GM21447 (cell line): ENCODE measurements at regions not wholly inside any gene's neighbourhood (a gene's known extent, or its start where the extent isn't known, plus 50 kb on each side); places are given as distances from the start of the nearest gene placed in this dataset.
"Not testable (repeated sequence)": the region's sequence is repeated elsewhere in the genome, so short reads cannot be mapped to it uniquely, and the experiment has no call there.

Experiments
- ATAC-seq: cut with Tn5 transposase; IDR thresholded peaks from one replicate; pipeline ENCODE4 v1.9.1; 2021; ENCODE audit not compliant: unreplicated experiment

DNA sequence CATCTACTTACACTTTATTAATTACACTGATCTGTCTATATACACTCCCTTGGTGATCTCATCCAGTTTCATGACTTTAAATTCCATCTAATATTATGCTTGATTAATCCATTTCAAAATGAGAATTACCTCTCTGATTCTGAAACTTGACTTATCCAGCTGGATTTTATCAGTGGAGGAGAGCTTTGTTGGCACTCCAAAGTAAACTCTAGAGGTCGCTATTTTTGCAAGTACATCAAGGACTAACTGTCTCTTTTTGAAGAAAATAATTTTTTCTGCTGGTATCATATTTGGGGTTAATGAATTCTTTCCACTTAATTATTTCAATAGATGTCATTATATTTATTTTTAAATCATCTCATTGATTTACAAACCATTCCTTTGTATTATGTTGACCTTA, 630.3 kb upstream of the MAN1A1 start:
- no peak for ATAC-seq

DNA sequence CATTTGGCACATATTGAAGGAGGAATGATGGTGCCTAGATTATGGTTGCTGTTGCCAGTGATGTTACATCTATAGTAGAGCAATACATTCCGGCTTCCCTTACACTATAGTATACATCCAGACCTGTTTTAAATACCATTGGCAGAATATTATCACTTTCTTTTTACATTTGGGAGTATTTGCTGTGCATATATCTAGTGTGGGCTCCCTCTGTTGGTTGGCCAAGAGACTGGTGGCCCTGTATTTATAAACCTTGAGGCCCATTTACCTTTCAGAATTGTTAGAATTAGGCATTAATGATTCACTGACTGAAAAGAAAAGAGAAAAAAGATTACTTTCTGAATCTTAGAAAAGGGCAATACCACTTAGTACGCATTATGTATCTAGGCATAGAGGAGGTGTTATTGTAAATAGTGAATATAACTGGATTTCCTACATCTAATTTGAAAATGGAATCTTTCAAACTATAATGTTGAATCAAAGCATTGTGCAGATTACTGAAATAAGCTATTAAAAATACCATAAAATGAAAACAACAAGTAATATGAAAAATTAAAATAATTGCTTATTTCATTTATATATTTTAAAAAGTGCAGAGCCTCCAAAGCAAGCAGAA, 628.8 kb upstream of the MAN1A1 start:
- no peak for ATAC-seq

DNA sequence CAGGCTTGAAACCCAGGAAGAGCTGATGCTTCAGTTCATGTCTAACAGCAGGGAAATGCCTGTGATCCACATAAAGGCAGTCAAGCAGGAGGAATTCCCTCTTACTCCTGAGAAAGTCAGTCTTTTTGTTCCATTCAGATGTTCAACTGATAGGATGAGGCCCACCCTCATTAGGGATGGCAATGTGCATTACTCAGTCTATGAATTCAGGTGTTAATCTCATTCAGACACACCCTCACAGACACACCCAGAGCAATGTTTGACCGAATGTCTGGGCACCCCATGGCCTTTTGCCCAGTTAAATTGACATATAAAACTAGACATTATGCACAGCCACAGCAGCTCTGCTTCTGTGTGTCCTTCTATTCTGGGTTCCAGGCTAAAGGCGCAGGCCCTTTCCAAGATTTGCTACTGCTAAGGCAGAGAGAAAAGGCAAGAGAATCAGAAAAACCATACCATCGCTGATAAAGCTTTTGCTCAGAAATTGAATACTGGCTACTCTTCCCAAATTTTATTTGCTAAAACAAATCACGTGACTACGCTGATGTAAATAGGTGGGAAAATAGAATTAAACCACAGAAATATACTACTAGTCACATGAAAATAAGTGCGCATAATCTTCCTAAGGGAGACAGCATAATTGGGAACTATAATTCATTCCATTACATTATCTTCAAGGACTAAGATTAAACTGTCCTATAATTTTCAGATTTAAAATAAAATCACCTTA, 625.0 kb upstream of the MAN1A1 start:
- no peak for ATAC-seq

DNA sequence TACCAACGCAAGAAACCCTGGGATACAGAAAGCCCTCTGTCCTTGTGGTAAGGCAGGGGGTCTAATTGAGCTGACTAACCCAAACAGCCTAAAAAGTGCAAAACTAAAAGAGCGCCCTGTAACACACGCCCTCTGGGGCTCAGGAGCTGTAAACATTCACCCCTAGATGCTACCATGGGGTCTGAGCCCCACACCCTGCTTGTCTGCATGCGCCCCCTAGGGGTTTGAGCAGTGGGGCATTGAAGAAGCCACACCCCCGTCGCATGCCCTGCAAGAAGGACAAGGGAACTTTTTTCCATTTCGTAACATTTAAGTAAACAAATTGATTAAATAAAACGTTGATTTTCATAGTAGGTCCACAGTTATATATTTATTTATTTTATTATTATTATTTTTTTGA, 616.9 kb upstream of the MAN1A1 start:
- ATAC-seq: no peak

DNA sequence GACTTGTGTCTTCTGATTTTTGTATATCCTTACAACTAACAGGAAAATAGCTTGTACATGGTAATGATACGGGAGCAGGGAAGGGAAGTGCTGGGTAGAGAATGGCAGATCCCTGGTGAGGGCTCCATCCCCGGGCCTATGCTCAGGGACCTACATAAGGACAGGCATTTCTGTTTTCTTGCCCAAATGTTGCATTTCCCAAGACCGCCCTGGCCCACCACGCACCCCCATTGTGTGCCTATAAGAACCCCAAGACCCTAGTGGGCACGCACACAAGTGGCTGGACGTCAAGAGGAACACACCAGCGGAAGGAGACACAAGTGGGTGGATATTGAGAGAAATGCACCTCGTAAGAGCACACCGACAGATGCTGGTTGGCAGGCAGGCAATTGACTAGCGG, 616.3 kb upstream of the MAN1A1 start:
- ATAC-seq: no peak

DNA sequence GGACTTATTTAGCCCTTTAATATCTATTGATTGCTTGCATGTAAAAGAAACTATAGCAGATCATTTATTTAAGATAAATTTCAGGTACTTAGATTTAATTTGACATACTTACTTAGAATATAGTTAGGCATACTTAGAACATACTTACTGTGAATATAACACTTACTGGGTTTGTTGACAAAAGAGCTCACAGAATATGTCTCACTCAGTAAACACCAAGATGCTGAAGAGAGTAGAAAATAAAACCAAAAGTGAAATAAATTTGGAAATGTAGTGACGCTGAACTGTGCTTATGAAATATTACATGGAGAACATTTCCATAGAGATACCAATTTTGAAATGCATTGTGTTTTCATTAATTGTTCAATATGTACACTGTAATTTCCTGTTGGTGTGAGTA, 615.4 kb upstream of the MAN1A1 start:
- ATAC-seq: no peak

DNA sequence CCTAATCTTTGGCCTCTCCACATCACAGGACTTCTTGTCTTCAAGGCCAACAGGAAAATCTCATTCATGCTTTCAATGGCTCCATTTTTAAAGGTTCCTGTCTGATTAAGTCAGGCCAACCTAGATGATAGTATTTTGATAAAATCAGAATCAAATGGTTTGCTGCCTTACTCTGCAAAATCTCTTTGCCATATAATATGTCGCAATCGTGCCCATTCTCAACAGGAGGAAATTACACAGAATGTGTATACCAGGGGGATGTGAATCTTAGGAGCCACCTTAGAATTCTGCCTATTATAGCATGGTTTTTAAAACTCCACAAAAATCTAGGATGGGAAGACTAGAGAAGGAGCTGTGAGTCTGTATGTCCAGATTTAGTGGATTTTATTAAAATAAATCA, 612.9 kb upstream of the MAN1A1 start:
- ATAC-seq: no peak

DNA sequence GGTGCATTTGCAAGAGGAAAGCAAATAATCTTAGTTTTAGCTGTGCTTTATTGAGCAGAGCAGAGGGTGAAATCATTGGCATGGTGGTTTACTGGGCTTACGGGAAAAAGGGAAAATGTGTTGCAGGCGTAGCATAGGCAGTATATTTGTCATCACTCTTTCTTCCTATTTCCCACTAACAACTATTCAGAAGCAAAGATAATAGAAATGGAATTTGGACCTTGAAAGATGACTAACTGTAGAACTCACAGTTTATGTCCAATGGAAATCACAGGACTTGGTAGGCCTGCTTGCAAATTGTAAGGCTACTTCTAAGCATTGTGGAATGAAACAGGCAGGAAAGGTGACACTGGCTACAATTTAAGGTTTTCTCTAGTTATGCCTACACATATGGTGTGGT, 611.9 kb upstream of the MAN1A1 start:
- no peak for ATAC-seq

DNA sequence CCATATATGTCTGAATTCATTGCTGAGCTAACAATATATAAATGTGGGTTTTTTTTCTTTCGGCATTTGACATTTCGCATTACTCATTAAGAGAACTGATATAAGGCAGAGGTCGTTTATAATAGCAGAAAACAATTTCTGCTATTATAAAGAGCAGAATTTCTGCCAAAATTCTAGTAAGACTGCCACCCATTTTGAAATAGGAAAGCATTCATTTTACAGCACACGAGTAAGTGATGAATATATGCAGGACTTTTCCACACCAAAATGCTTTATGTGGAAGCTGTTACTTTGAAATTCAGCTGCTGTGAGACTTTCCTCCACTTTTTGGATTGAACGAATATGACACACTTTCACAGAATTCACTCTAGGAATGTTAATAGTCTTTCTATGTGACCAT, 610.9 kb upstream of the MAN1A1 start:
- ATAC-seq: no peak

DNA sequence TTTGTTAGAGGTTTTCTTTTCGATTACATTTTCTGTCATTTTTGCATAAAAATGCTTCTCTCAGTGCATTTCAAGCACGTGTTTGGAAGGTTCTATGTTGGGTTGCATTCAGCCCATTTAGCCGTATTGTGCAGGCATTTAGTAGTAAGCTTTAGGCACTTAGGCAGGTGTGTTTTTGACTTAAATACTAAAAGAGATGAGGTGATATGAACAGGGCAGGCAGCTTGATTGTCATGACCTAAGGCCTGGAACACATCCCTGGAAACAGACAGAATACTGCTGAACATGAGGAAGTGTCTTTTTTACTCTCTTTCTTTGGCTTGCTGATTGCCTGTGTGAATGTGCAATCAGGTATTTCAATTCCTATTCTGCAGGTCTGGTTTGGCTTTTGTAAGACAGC, 610.5 kb upstream of the MAN1A1 start:
- ATAC-seq: no peak

DNA sequence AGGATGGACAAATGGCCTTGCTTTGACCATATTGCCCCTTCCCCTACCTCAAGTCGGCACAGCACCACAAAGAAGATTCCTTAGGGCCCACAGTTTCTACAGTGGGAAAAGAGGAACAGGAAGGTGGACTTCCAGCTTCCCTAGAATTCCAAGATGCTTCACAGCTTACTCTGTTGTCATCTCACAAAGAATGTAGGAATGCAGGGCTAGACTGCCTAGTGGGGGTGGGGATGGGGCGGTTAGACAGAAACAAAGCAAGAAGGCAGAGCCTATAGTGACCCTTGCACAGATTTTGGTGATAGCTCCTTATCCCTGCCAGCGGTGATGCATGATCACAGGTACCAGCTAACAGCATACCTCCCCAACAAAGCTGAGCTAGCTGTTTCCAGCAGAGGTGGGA, 607.6 kb upstream of the MAN1A1 start:
- ATAC-seq: no peak

DNA sequence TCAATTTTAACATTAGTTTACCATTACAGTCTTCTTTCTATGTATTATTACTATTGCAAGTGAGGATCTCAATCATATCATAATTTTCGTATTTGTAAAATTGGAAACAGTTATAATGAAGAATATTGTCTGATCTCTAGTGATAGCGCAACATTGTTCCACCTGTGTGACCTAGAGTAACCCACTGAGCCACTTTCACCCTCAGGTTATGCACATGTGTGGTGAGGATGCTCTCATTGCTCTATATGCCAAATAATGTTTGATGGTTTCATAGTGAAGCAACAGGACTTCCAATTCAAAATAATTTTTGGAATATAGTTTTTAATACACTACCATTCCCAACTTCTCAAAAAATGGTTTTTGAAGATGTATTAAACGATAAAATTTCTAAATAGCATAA, 603.1 kb upstream of the MAN1A1 start:
- no peak for ATAC-seq

DNA sequence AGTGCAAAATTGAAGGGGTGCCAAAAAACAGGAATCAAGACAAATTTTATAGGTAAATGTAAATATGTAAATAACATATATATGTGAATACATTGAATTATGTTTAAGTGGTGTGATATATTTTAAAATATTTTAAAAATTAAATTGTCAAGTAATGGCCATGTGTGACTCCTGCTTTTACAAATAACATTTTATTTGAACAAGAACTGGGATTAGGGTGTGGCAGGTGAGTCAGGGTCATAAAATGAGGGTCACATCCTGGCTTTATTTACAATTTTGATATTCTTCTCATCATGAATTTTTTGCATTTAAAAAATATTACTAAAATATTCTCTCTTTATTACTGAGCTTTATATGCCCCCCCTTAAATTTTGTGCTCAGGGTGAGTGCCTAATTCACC, 601.1 kb upstream of the MAN1A1 start:
- ATAC-seq: no peak

DNA sequence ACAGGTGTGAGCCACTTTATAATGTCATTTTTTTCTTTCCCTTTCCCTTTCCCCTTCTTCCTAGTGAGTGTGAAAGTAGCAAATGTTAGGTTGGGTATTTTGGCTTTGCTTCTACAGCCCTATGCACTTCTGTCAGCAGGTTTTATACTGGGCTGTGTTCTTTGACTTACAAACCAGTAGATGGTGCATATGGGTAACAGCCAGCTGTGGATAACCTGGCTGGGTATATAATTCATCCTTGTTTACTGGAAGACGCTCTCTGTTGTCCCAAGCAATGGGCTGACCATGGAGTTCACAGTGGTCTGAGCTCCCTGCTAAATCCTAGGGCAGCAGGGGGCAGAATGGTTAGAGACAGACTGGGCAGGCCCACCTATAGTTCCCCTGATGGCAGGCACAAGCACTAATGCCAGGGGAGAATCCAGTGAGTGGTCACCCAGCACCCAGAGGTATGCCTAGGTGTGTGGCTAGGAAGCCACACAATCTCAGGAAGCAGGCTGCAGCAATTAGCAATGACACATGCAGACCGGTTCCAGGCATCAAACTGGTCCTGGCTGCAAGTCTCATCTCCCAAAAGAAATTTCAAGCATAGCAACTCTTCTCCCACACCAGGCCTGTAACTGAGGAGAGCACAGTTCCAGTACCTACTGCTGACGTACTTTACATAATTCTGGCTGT, 592.7 kb upstream of the MAN1A1 start:
- ATAC-seq: no peak

DNA sequence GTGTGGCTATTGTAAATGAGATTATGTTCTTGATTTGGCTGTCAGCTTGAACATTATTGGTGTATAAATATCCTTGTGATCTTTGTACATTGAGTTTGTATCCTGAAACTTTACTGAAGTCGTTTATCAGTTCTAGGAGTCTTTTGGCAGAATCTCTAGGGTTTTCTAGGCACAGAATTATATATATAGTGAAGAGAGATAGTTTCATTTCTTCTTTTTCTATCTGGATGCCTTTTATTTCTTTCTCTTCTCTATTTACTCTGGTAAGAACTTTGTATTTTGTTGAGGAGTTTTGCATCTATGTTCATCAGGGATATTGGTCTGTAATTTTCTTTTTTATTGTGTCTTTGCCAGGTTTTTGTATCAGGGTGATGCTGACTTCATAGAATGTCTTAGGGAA, 589.2 kb upstream of the MAN1A1 start:
- no peak for ATAC-seq

DNA sequence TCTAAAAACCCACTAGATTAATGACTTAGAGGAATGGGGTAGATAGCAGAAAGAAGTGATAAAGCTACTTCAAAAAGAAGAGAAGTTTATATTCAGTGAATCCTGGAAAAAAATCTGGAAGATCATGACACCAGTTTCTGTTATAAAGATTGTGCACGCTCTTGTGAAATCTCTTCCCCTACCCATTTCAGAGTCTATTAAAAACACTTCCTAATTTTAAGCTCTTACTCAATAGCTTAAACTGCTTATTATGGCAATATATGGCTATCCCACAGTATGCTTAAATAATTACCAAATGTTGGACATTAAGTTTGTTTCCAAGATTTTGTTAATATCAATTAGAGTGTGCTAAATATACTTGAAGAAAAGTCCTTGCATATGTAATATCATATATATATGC, 585.3 kb upstream of the MAN1A1 start:
- ATAC-seq: no peak

DNA sequence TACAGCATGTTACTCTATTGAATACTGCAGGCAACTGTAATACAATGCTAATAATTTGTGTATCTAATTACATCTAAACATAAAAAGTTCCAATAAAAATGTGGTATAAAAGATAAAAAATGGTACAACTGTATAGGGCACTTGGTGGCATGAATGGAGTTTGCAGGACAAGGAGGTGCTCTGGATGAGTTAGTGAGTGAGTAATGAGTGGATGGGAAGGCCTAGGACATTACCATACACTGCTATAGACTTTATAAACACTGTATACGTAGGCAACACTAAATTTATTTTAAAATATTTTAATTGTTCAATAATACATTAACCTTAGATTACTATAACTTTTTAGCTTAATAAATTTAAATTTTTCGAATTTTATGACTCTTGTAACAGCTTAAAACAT, 579.6 kb upstream of the MAN1A1 start:
- ATAC-seq: no peak

DNA sequence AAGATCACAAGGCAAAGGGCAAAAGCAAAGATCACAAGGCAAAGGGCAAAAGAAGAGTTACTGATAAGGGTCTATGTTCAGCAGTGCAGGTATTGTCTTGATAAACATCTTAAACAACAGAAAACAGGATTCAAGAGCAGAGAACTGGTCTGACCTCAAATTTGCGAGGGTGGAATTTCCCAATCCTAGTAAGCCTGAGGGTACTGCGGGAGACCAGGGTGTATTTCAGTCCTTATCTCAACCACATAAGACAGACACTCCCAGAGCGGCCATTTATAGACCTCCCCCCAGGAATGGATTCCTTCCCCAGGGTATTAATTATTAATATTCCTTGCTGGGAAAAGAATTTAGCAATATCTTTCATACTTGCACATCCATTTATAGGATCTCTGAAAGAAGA, 575.3 kb upstream of the MAN1A1 start:
- ATAC-seq: not testable (repeated sequence)

DNA sequence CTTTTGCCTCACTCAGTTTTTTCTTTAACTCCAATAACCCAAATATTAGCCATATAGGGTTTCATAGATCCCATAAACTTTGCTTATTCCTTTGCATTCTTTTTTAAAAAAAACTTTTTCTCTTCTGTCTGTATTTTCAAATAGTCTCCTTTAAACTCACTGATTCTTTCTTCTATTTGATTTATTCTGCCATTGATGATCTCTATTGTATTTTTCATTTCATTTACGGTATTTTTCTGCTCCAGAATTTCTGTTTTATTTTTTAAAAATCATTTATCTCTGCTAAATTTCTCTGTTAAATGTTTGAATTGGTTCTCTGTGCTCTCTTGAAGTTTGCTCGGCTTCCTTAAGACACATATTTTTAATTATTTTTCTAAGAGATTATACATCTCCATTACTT, 573.3 kb upstream of the MAN1A1 start:
- ATAC-seq: no peak

DNA sequence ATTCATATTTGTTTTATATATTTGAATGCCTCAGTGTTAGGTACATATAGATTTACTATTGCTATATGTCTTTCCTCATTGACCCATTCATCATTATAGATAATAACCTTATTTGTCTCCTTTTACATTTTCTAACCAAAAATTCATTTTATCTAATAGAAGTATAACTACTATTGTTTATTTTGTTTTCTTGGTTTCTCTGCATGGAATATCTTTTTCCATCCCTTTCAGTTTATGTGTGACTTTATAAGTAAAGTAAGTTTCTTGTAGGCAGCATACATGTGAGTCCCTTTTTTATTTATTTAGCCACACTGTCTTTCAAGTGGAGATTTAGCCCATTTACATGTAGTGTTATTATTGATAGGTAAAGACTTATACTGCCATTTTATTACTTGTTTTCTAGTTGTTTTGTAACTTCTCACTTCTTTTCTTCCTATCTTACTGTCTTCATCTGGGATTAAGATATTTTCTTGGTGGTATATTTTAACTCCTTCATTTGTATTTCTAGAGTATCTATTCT, 572.0 kb upstream of the MAN1A1 start:
- ATAC-seq: no peak

DNA sequence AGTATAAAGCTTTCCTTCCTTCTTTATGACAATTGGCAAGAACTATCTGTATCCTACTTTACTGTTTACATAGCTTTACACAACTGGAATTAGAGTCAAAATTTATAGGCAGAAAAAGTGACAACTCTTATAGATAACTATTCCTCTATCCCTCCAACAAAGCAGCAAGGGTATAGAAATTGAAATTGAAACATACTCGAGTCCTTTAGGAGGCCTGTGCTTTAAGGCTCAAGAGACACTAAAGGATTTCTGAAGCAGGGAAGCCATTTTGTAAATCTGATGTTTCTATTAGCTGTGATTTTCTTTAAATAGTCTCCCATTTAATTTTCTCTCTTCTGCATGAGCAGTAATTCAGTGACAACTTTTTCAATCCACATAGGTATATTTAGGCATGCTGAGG, 567.6 kb upstream of the MAN1A1 start:
- no peak for ATAC-seq

DNA sequence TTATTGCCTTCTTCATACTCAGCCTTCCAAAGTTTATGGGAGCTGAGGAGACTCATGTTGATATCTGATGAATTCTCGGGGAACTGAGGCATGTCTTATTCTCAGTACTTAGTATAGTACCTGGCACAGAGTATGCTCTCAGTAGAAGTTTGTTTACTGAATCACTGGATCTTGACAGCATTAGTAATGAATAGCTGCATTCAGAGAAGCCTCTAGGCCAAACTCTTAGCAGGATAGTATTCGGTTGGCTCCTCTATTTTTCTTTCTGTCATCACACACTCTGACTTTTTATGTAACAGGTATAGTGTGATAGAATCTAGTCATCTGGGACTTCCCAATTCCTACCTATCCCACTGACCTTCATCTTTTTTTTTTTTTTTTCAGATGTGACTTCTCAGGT, 566.4 kb upstream of the MAN1A1 start:
- ATAC-seq: no peak
